GM12878 (cell line): ENCODE measurements at regions not wholly inside any gene's neighbourhood (a gene's known extent, or its start where the extent isn't known, plus 50 kb on each side); places are given as distances from the start of the nearest gene placed in this dataset.

ENCODE experiments used
- CEBPZ ChIP-seq: fragments of 150-350 bp; IDR thresholded peaks from 2 replicates; pipeline ENCODE4 v1.6.1; 2016; ENCODE audit warnings: low read depth, low read length
- MXI1 ChIP-seq: fragments of 150-350 bp; IDR thresholded peaks from 2 replicates; pipeline ENCODE4 v1.6.1; 2011; ENCODE audit warnings: low read depth, mild to moderate bottlenecking, inconsistent platforms, low read length, improper control_type of control experiment
- POLR2AphosphoS2 ChIP-seq: IDR thresholded peaks from 2 replicates; pipeline ENCODE4 v1.6.1; 2011; ENCODE audit warnings: low read depth, mild to moderate bottlenecking, low read length, improper control_type of control experiment, moderate library complexity
- POLR2AphosphoS5 ChIP-seq: IDR thresholded peaks from 2 replicates; pipeline ENCODE4 v1.6.1; 2011; ENCODE audit warnings: mild to moderate bottlenecking, low read length, inconsistent platforms
- TAF1 ChIP-seq: IDR thresholded peaks from 2 replicates; pipeline ENCODE4 v1.6.1; 2011; ENCODE audit warnings: mild to moderate bottlenecking, low read depth, low read length, borderline replicate concordance
- ZNF274 ChIP-seq: IDR thresholded peaks from one replicate; pipeline ENCODE4 v1.8.0; 2011; ENCODE audit not compliant: insufficient read length, insufficient read depth

GRCh38 chr21:17929510-17929909 lies 110.4 kb upstream of the C21orf91 start:
- no peak for TF ChIP-seq POLR2AphosphoS5
- TF ChIP-seq ZNF274, result no peak
- TF ChIP-seq MXI1, result no peak
- TF ChIP-seq CEBPZ, result no peak
- TF ChIP-seq POLR2AphosphoS2, result no peak
- no peak for TF ChIP-seq TAF1
